Gastroesophageal sphincter (tissue), 3 donors: ENCODE measurements at regions not wholly inside any gene's neighbourhood (a gene's known extent, or its start where the extent isn't known, plus 50 kb on each side); places are given as distances from the start of the nearest gene placed in this dataset.

Experiments
- CTCF ChIP-seq, 4 experiments: fragments of 200-600 bp in 2 of 4; fragments of 450-650 bp in 2 of 4; sonication (generic) in 1 of 4; IDR thresholded peaks; one replicate each; pipeline ENCODE4 v1.5.1; 2017 to 2019; ENCODE audit warnings: antibody characterized with exemption in 4 of 4, mild to moderate bottlenecking in 2 of 4, moderate library complexity in 2 of 4
- EP300 ChIP-seq: sonication (generic); formaldehyde crosslinking; IDR thresholded peaks from one replicate; pipeline ENCODE4 v1.6.1; 2017; ENCODE audit warnings: antibody characterized with exemption, mild to moderate bottlenecking
- POLR2A ChIP-seq, 2 donors: fragments of 450-650 bp; IDR thresholded peaks; one replicate each; pipeline ENCODE4 v1.6.1; 2017; ENCODE audit warnings: antibody characterized with exemption in 2 of 2, mild to moderate bottlenecking in 2 of 2, moderate library complexity in 1 of 2
- POLR2AphosphoS5 ChIP-seq: sonication (generic); formaldehyde crosslinking; IDR thresholded peaks from one replicate; pipeline ENCODE4 v1.6.1; 2017; ENCODE audit warnings: antibody characterized with exemption

GRCh38 chr2:42856106-42856860 lies 63.9 kb upstream of the HAAO start:
- TF ChIP-seq CTCF (IDR thresholded peaks at IDR 0.05) (no peak), POLR2A (IDR thresholded peaks at IDR 0.05) (no peak), POLR2AphosphoS5 (no peak), EP300 (no peak)
